Tibial nerve (tissue), 4 donors: ENCODE measurements at regions not wholly inside any gene's neighbourhood (a gene's known extent, or its start where the extent isn't known, plus 50 kb on each side); places are given as distances from the start of the nearest gene placed in this dataset.

Experiments
- DNase-seq, 2 donors: peaks; one replicate each; pipeline ENCODE4 v3.0.0-alpha.2; 2019; ENCODE audit warnings: low spot score in 2 of 2
- H3K27ac ChIP-seq, 4 donors: fragments of 200-600 bp; sonication (generic) in 3 of 4; one replicate each; pipeline ENCODE4 v1.5.1; 2017 to 2019; ENCODE audit warnings: mild to moderate bottlenecking in 1 of 4
- H3K27me3 ChIP-seq, 2 donors: fragments of 200-600 bp; sonication (generic) in 1 of 2; one replicate each; pipeline versions ENCODE4 v1.5.1 to v1.6.0; 2017 to 2019
- H3K36me3 ChIP-seq, 3 donors: fragments of 200-600 bp; sonication (generic); one replicate each; pipeline ENCODE4 v1.5.1; 2018 to 2019
- H3K4me1 ChIP-seq, 4 donors: fragments of 200-600 bp; sonication (generic) in 3 of 4; one replicate each; pipeline ENCODE4 v1.5.1; 2017 to 2019
- H3K4me3 ChIP-seq, 4 donors: fragments of 200-600 bp; sonication (generic) in 3 of 4; one replicate each; pipeline ENCODE4 v1.5.1; 2017 to 2019; ENCODE audit warnings: mild to moderate bottlenecking in 1 of 4, moderate library complexity in 1 of 4
- H3K9me3 ChIP-seq, 4 donors: fragments of 200-600 bp; sonication (generic) in 3 of 4; one replicate each; pipeline ENCODE4 v1.5.1; 2017 to 2019
- CTCF ChIP-seq, 5 experiments: fragments of 200-600 bp in 3 of 5; fragments of 450-650 bp in 2 of 5; sonication (generic) in 3 of 5; IDR thresholded peaks; one replicate each; pipeline ENCODE4 v1.5.1; 2016 to 2019; ENCODE audit warnings: antibody characterized with exemption in 5 of 5, mild to moderate bottlenecking in 3 of 5, moderate library complexity in 2 of 5
- EP300 ChIP-seq, 2 donors: sonication (generic); formaldehyde crosslinking; IDR thresholded peaks; one replicate each; pipeline ENCODE4 v1.6.1; 2017; ENCODE audit warnings: antibody characterized with exemption in 2 of 2, mild to moderate bottlenecking in 1 of 2
- POLR2A ChIP-seq, 2 donors: fragments of 450-650 bp; IDR thresholded peaks; one replicate each; pipeline ENCODE4 v1.6.1; 2017; ENCODE audit warnings: antibody characterized with exemption in 2 of 2, mild to moderate bottlenecking in 2 of 2, moderate library complexity in 2 of 2
- WGBS, 2 donors: methylation state at CpG; one replicate each; pipeline ENCODE4 v1.1.5; 2018; 5-methylcytosine and 5-hydroxymethylcytosine counted together

- DNase-seq = no peak
- Histone ChIP-seq H3K27ac (peak overlapping the region in 2 of 4 donors; percentile 74 to 82), H3K4me1 (peaks cover 0 to 92% (median 22%) of the 10 kb centered on the region in 4 donors), H3K9me3 (no peaks in the 10 kb centered on the region), H3K36me3 (no peaks in the 10 kb centered on the region), H3K27me3 (no peaks in the 10 kb centered on the region), H3K4me3 (no peak overlapping the region)
- TF ChIP-seq POLR2A (IDR thresholded peaks at IDR 0.05) (no peak), EP300 (IDR thresholded peaks at IDR 0.05) (no peak), CTCF (IDR thresholded peaks at IDR 0.05) (no peak)
- 44 to 53% methylated on average over 2 of the region's 2 CpGs for WGBS, 2 donors
Observed at GRCh38 chr14:71487941-71488340, 444.3 kb upstream of the RGS6 start.

GRCh38 chr14:71488703-71489191, 443.5 kb upstream of the RGS6 start:
- WGBS, 2 donors = 14 to 22% methylated on average over 4 of the region's 4 CpGs
- TF ChIP-seq CTCF (IDR thresholded peaks at IDR 0.05) (no peak), POLR2A (IDR thresholded peaks at IDR 0.05) (no peak), EP300 (IDR thresholded peaks at IDR 0.05) (no peak)
- peak overlapping the region in 3 of 4 donors; percentile 36 to 82 (median 74) for H3K27ac ChIP-seq

GRCh38 chr14:71489742-71490141, 442.5 kb upstream of the RGS6 start:
- TF ChIP-seq EP300 (IDR thresholded peaks at IDR 0.05) (no peak), CTCF (IDR thresholded peaks at IDR 0.05) (no peak)
- WGBS, 2 donors = 91 to 96% methylated on average over 3 of the region's 3 CpGs

More at GRCh38 chr14:71488703-71489191, 443.5 kb upstream of the RGS6 start:
- Histone ChIP-seq H3K4me1 (peaks cover 0 to 84% (median 22%) of the 10 kb centered on the region in 4 donors), H3K27me3 (no peaks in the 10 kb centered on the region), H3K36me3 (no peaks in the 10 kb centered on the region), H3K9me3 (no peaks in the 10 kb centered on the region), H3K4me3 (no peak overlapping the region)
- DNase-seq = no peak

GRCh38 chr14:71491931-71492330, 440.3 kb upstream of the RGS6 start:
- H3K27me3 ChIP-seq = no peaks in the 10 kb centered on the region
- no peak for DNase-seq
- peaks cover 0 to 4% (median 0%) of the 10 kb centered on the region in 4 donors for H3K9me3 ChIP-seq
- no peaks in the 10 kb centered on the region for H3K36me3 ChIP-seq
- no peak overlapping the region for H3K4me3 ChIP-seq
- peak overlapping the region in 2 of 4 donors; percentile 59 to 66 for H3K27ac ChIP-seq
- H3K4me1 ChIP-seq = peaks cover 0 to 58% (median 17%) of the 10 kb centered on the region in 4 donors
- TF ChIP-seq EP300 (IDR thresholded peaks at IDR 0.05) = no peak
- 49 to 52% methylated on average over 6 of the region's 6 CpGs for WGBS, 2 donors

More at GRCh38 chr14:71489742-71490141, 442.5 kb upstream of the RGS6 start:
- no peak for DNase-seq
- H3K4me3 ChIP-seq = no peak overlapping the region
- H3K36me3 ChIP-seq = no peaks in the 10 kb centered on the region
- peak overlapping the region in 2 of 4 donors; percentile 74 to 82 for H3K27ac ChIP-seq
- H3K27me3 ChIP-seq = no peaks in the 10 kb centered on the region
- H3K9me3 ChIP-seq = no peaks in the 10 kb centered on the region
- H3K4me1 ChIP-seq = peaks cover 0 to 80% (median 20%) of the 10 kb centered on the region in 4 donors

- WGBS, 2 donors = 85 to 96% methylated on average over 5 of the region's 5 CpGs
- H3K27ac ChIP-seq = peak overlapping the region in 2 of 4 donors; percentile 59 to 66
- TF ChIP-seq EP300 (IDR thresholded peaks at IDR 0.05) = no peak
- no peak for TF ChIP-seq CTCF (IDR thresholded peaks at IDR 0.05)
- TF ChIP-seq POLR2A (IDR thresholded peaks at IDR 0.05) = no peak
- H3K27me3 ChIP-seq = no peaks in the 10 kb centered on the region
- peaks cover 0 to 4% (median 0%) of the 10 kb centered on the region in 4 donors for H3K9me3 ChIP-seq
- peaks cover 0 to 54% (median 17%) of the 10 kb centered on the region in 4 donors for H3K4me1 ChIP-seq
- no peak overlapping the region for H3K4me3 ChIP-seq
- H3K36me3 ChIP-seq = no peaks in the 10 kb centered on the region
- no peak for DNase-seq
Observed at GRCh38 chr14:71492346-71492745, 439.9 kb upstream of the RGS6 start.
